CD4-positive, alpha-beta T cell treated with Interleukin-10 for 1 hour (primary cell): ENCODE measurements at regions not wholly inside any gene's neighbourhood (a gene's known extent, or its start where the extent isn't known, plus 50 kb on each side); places are given as distances from the start of the nearest gene placed in this dataset.
A peak's percentile ranks its signal among the peaks of the same experiment; 100 is the strongest.

Experiments
- DNase-seq: peaks from one replicate; pipeline ENCODE4 v3.0.0-alpha.2; 2020

GRCh38 chr2:237020090-237020489 is 65.6 kb upstream of the COPS8 start:
- no peak for DNase-seq

GRCh38 chr2:237022533-237022932 is 63.2 kb upstream of the COPS8 start:
- DNase-seq = no peak

GRCh38 chr2:237024255-237024654 is 61.4 kb upstream of the COPS8 start:
- no peak for DNase-seq

- no peak for DNase-seq
Measured at GRCh38 chr2:237025090-237025865, 60.4 kb upstream of the COPS8 start.

GRCh38 chr2:237026981-237027711 is 58.5 kb upstream of the COPS8 start:
- peak; percentile 35 for DNase-seq

- DNase-seq = no peak
Measured at GRCh38 chr2:237027712-237028029, 58.0 kb upstream of the COPS8 start.

GRCh38 chr2:237030382-237030781 is 55.3 kb upstream of the COPS8 start:
- no peak for DNase-seq

- no peak for DNase-seq
Measured at GRCh38 chr2:237033536-237034060, 52.1 kb upstream of the COPS8 start.

- DNase-seq = no peak
Measured at GRCh38 chr2:237035781-237036475, 49.8 kb upstream of the COPS8 start.
